Natural killer cell (primary cell): ENCODE measurements at regions not wholly inside any gene's neighbourhood (a gene's known extent, or its start where the extent isn't known, plus 50 kb on each side); places are given as distances from the start of the nearest gene placed in this dataset.
"Not testable (repeated sequence)": the region's sequence is repeated elsewhere in the genome, so short reads cannot be mapped to it uniquely, and the experiment has no call there.

ENCODE experiments used
- ATAC-seq, 3 donors: fragments of 150-1000 bp in 2 of 3; fragments of 200-7000 bp in 1 of 3; cut with Tn5 transposase; 1 replicate in 1 of 3; 2 replicates in 2 of 3; pipeline ENCODE4 v1.10.0; 2021; ENCODE audit warnings: mild to moderate bottlenecking in 2 of 3, moderate library complexity in 2 of 3
- DNase-seq, 2 donors: peaks; one replicate each; pipeline versions ENCODE4 v3.0.0 to v3.0.0-alpha.2; 2013 to 2021; ENCODE audit warnings: mixed read lengths in 1 of 2
- H3K27ac ChIP-seq: one replicate; pipeline ENCODE4 v1.5.1; 2013; ENCODE audit warnings: mild to moderate bottlenecking, low read length
- H3K27me3 ChIP-seq: one replicate; pipeline ENCODE4 v1.6.1; 2013; ENCODE audit warnings: low read length; ENCODE audit not compliant: control insufficient read depth, insufficient read depth
- H3K36me3 ChIP-seq: one replicate; pipeline ENCODE4 v1.6.1; 2013; ENCODE audit warnings: low read length; ENCODE audit not compliant: control insufficient read depth, insufficient read depth
- H3K4me1 ChIP-seq: one replicate; pipeline ENCODE4 v1.6.1; 2013; ENCODE audit warnings: low read length; ENCODE audit not compliant: control insufficient read depth, insufficient read depth
- H3K4me3 ChIP-seq: one replicate; pipeline ENCODE4 v1.5.1; 2013; ENCODE audit warnings: low read length
- H3K9me3 ChIP-seq: one replicate; pipeline ENCODE4 v1.6.1; 2013; ENCODE audit warnings: low read length; ENCODE audit not compliant: control insufficient read depth, insufficient read depth
- H3K27ac Mint-ChIP-seq, 2 donors: one replicate each; pipeline ENCODE4 v1.8.0; 2022; ENCODE audit warnings: mild to moderate bottlenecking in 2 of 2, mixed read lengths in 2 of 2, moderate library complexity in 1 of 2
- H3K27me3 Mint-ChIP-seq, 2 donors: one replicate each; pipeline ENCODE4 v1.8.0; 2022; ENCODE audit warnings: low read depth in 2 of 2, mixed read lengths in 2 of 2
- H3K36me3 Mint-ChIP-seq: one replicate; pipeline ENCODE4 v1.8.0; 2022; ENCODE audit warnings: mixed read lengths
- H3K4me1 Mint-ChIP-seq, 2 donors: one replicate each; pipeline ENCODE4 v1.8.0; 2022; ENCODE audit warnings: mixed read lengths in 2 of 2
- H3K4me3 Mint-ChIP-seq: one replicate; pipeline ENCODE4 v1.8.0; 2022; ENCODE audit warnings: mild to moderate bottlenecking, moderate library complexity, mixed read lengths
- H3K9me3 Mint-ChIP-seq, 2 donors: one replicate each; pipeline ENCODE4 v1.8.0; 2022; ENCODE audit warnings: mixed read lengths in 2 of 2
- CTCF ChIP-seq: fragments of 200-600 bp; IDR thresholded peaks from one replicate; pipeline ENCODE4 v1.8.0; 2022; ENCODE audit warnings: antibody characterized with exemption
- WGBS: methylation state at CpG from one replicate; pipeline ENCODE4 v1.1.7; 2013; ENCODE audit warnings: missing lambda C conversion rate; ENCODE audit not compliant: insufficient coverage; 5-methylcytosine and 5-hydroxymethylcytosine counted together
- intact Hi-C: fragments of 100-400 bp; cut with micrococcal nuclease; formaldehyde crosslinking; loops from one replicate; pipeline ENCODE4 v1.14.2; 2022

- intact Hi-C loops: no loop called here
- H3K4me1 Mint-ChIP-seq: no peaks in the 10 kb centered on the region
- no peak overlapping the region for H3K27ac Mint-ChIP-seq
These were observed 301.2 kb downstream of the OR4C45 start for GRCh38 chr11:50333861-50334260.

GRCh38 chr11:50337432-50337831 lies 304.8 kb downstream of the OR4C45 start:
- H3K9me3 ChIP-seq, H3K4me3 ChIP-seq, H3K27me3 Mint-ChIP-seq, intact Hi-C loops, ATAC-seq, H3K4me1 Mint-ChIP-seq, H3K27ac Mint-ChIP-seq, H3K4me1 ChIP-seq, H3K27ac ChIP-seq, DNase-seq, H3K36me3 ChIP-seq, H3K4me3 Mint-ChIP-seq, H3K27me3 ChIP-seq: not testable (repeated sequence)
- H3K9me3 Mint-ChIP-seq: peaks cover 15 to 16% of the 10 kb centered on the region in 2 donors
- peaks cover 17% of the 10 kb centered on the region for H3K36me3 Mint-ChIP-seq
- no CpG with 5 or more reads among the region's 1 CpG for WGBS

More at GRCh38 chr11:50333861-50334260, 301.2 kb downstream of the OR4C45 start:
- no peaks in the 10 kb centered on the region for H3K27me3 ChIP-seq
- H3K36me3 Mint-ChIP-seq: peaks cover 22% of the 10 kb centered on the region
- H3K4me1 ChIP-seq: no peaks in the 10 kb centered on the region
- H3K9me3 ChIP-seq: peaks cover 14% of the 10 kb centered on the region
- H3K36me3 ChIP-seq: no peaks in the 10 kb centered on the region
- H3K27me3 Mint-ChIP-seq: no peaks in the 10 kb centered on the region
- H3K27ac ChIP-seq: no peak overlapping the region
- H3K4me3 ChIP-seq: no peak overlapping the region
- WGBS: 84% methylated on average over 4 of the region's 4 CpGs
- H3K4me3 Mint-ChIP-seq: no peak overlapping the region
- DNase-seq (no peak), ATAC-seq (no peak)
- no peak for TF ChIP-seq CTCF
- H3K9me3 Mint-ChIP-seq: peaks cover 8 to 9% of the 10 kb centered on the region in 2 donors

GRCh38 chr11:50348018-50348417 lies 315.3 kb downstream of the OR4C45 start:
- H3K27me3 Mint-ChIP-seq, H3K27ac ChIP-seq, H3K9me3 Mint-ChIP-seq, H3K36me3 ChIP-seq, ATAC-seq, DNase-seq, H3K4me3 ChIP-seq, intact Hi-C loops, H3K4me1 ChIP-seq, H3K27ac Mint-ChIP-seq, H3K36me3 Mint-ChIP-seq, H3K27me3 ChIP-seq, H3K9me3 ChIP-seq, H3K4me3 Mint-ChIP-seq, H3K4me1 Mint-ChIP-seq: not testable (repeated sequence)
- no CpG with 5 or more reads among the region's 3 CpGs for WGBS

- H3K27me3 ChIP-seq: no peaks in the 10 kb centered on the region
- no peak for TF ChIP-seq CTCF
- peaks cover 3% of the 10 kb centered on the region for H3K9me3 ChIP-seq
- no peak overlapping the region for H3K4me3 ChIP-seq
- no peaks in the 10 kb centered on the region for H3K4me1 Mint-ChIP-seq
- H3K9me3 Mint-ChIP-seq: peaks cover 0 to 12% of the 10 kb centered on the region in 2 donors
- H3K4me3 Mint-ChIP-seq: no peak overlapping the region
- WGBS: 86% methylated on average over 1 of the region's 1 CpG
- no peak overlapping the region for H3K27ac Mint-ChIP-seq
- H3K36me3 ChIP-seq: no peaks in the 10 kb centered on the region
- intact Hi-C loops: no loop called here
- DNase-seq (no peak), ATAC-seq (no peak)
- peaks cover 21% of the 10 kb centered on the region for H3K36me3 Mint-ChIP-seq
- no peaks in the 10 kb centered on the region for H3K4me1 ChIP-seq
- H3K27ac ChIP-seq: no peak overlapping the region
- H3K27me3 Mint-ChIP-seq: no peaks in the 10 kb centered on the region
These were observed 346.8 kb downstream of the OR4C45 start for GRCh38 chr11:50379484-50379883.

GRCh38 chr11:50394017-50394416 lies 361.3 kb downstream of the OR4C45 start:
- H3K36me3 Mint-ChIP-seq: peaks cover 34% of the 10 kb centered on the region
- H3K4me1 Mint-ChIP-seq: no peaks in the 10 kb centered on the region
- Histone ChIP-seq H3K4me1 (no peaks in the 10 kb centered on the region), H3K4me3 (no peak overlapping the region), H3K27me3 (no peaks in the 10 kb centered on the region), H3K36me3 (no peaks in the 10 kb centered on the region), H3K9me3 (peaks cover 3% of the 10 kb centered on the region), H3K27ac (no peak overlapping the region)
- intact Hi-C loops: no loop called here
- ATAC-seq: no peak
- no peaks in the 10 kb centered on the region for H3K27me3 Mint-ChIP-seq
- H3K9me3 Mint-ChIP-seq: peaks cover 14 to 17% of the 10 kb centered on the region in 2 donors
- 79% methylated on average over 1 of the region's 2 CpGs for WGBS
- no peak overlapping the region for H3K27ac Mint-ChIP-seq
- DNase-seq: no peak
- no peak for TF ChIP-seq CTCF
- H3K4me3 Mint-ChIP-seq: no peak overlapping the region
